ENCODE measurements at regions not wholly inside any gene's neighbourhood (a gene's known extent, or its start where the extent isn't known, plus 50 kb on each side); places are given as distances from the start of the nearest gene placed in this dataset.
"Not testable (repeated sequence)": the region's sequence is repeated elsewhere in the genome, so short reads cannot be mapped to it uniquely, and the experiment has no call there.

DNA sequence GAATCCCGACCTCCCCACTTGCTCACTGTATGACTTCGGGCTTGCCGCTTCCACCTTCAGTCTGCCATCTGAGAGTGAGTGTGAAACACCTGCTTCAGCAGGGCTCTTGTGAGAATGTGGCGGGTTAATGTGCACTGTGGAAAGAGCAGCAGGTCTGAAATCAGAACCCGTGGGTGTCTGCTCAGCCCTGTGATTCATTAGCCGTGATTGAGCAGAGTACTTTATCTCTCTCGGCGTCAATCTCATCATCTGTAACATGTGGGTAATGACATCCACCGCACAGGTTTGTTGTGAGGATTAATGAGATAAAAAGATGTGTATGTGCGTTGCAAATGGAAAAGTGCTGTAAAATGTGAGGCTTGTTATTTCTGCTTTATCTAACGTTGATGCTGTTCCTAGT lies 128.6 kb downstream of the LRATD1 start:
- no peak overlapping the region for H3K4me2 ChIP-seq
- H3K4me3 ChIP-seq = no peak overlapping the region
- H3K36me3 ChIP-seq = no peaks in the 10 kb centered on the region
- no peak for TF ChIP-seq Cebpa-rat (IDR thresholded peaks at IDR 0.05)
- H3K9ac ChIP-seq = no peak overlapping the region
- H3K27me3 ChIP-seq = no peaks in the 10 kb centered on the region
- H3K9me3 ChIP-seq (replicated peaks in 1 of 11) = no peaks in the 10 kb centered on the region
- H3K27ac ChIP-seq = no peak overlapping the region
- no peaks in the 10 kb centered on the region for H4K20me1 ChIP-seq
- H3K4me1 ChIP-seq = peaks cover 0 to 20% (median 4%) of the 10 kb centered on the region in 10 experiments; a peak in 9 of 20 replicates

DNA sequence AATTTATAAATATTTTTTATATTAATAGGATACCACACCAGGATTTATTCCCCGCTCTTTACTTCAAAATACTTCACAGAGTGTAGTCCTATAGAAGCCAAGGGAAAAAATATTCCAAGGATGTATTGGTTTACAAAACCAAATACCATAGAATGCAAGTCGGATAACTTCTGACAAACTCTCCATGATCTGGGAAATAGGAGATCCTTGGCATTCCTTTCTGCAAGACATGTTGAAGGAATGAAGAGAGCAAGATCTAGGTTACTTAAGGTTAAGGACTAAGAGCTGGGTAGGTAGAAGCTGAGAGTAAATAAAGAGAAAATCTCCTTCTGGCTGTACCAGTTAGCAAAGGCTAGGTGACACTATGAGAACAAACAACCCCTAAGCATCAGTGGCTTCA lies 141.2 kb downstream of the LRATD1 start:
- Histone ChIP-seq H3K4me2 (no peak overlapping the region), H4K20me1 (no peaks in the 10 kb centered on the region), H3K36me3 (no peaks in the 10 kb centered on the region), H3K9ac (no peak overlapping the region), H3K27ac (no peak overlapping the region), H3K4me1 (peaks cover 0 to 14% (median 0%) of the 10 kb centered on the region in 10 experiments; a peak in 2 of 20 replicates), H3K4me3 (no peak overlapping the region), H3K27me3 (no peaks in the 10 kb centered on the region), H3K9me3 (replicated peaks in 1 of 11) (no peaks in the 10 kb centered on the region)
- no peak for TF ChIP-seq Cebpa-rat (IDR thresholded peaks at IDR 0.05)

DNA sequence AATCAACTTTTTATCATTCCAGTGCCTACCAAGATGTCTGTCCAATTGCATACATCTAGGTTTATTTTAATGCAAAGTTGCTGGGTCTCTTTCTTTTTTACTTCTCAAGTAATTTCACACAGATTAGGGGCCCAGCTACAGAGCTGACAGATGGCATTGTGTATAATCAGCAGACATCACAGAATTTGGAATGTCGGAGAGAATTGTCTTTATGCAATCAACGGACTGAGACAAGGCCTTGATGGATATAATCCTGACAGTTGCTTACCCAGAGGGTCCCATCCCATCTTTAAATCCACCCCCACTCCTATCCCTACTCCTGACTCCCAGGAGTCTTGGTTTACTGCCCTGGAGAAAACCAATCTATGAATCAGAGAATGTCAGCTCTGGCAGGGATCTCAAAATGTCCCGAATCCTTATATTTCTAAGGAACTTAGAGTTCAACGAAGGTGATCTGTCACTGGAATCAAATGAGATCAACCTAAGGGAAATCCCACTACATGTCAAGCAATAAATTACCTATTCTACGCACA lies 142.0 kb downstream of the LRATD1 start:
- no peak overlapping the region for H3K4me3 ChIP-seq
- H3K9me3 ChIP-seq (replicated peaks in 1 of 11) = no peaks in the 10 kb centered on the region
- no peaks in the 10 kb centered on the region for H3K27me3 ChIP-seq
- no peak for TF ChIP-seq Cebpa-rat (IDR thresholded peaks at IDR 0.05)
- H3K4me2 ChIP-seq = no peak overlapping the region
- H3K4me1 ChIP-seq = peaks cover 0 to 14% (median 0%) of the 10 kb centered on the region in 10 experiments; a peak in 2 of 20 replicates
- no peaks in the 10 kb centered on the region for H4K20me1 ChIP-seq
- H3K36me3 ChIP-seq = no peaks in the 10 kb centered on the region
- no peak overlapping the region for H3K27ac ChIP-seq
- no peak overlapping the region for H3K9ac ChIP-seq

DNA sequence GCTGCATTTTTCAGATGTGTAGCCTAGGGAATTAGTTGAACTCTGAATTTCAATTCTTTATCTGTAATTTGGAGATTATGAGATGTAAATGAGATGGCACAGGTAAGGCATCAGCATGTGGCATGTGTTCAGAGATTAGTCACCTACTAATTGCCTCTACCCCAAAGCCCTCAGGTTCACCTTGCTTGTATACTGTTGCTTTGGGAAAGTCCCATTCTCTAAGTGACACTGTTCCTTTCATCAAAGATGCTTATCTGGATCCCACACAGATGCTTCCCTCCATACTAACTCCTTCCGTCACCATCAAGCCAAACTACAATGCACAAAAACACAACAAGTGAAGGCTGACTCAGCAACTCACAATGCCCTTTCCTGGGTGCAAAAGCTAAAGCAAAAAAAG lies 143.7 kb downstream of the LRATD1 start:
- no peak overlapping the region for H3K4me3 ChIP-seq
- no peak overlapping the region for H3K27ac ChIP-seq
- no peak for TF ChIP-seq Cebpa-rat (IDR thresholded peaks at IDR 0.05)
- H3K9me3 ChIP-seq (replicated peaks in 1 of 11) = no peaks in the 10 kb centered on the region
- no peaks in the 10 kb centered on the region for H3K27me3 ChIP-seq
- H3K9ac ChIP-seq = no peak overlapping the region
- H3K4me2 ChIP-seq = no peak overlapping the region
- H3K36me3 ChIP-seq = no peaks in the 10 kb centered on the region
- peaks cover 0 to 14% (median 0%) of the 10 kb centered on the region in 10 experiments; a peak in 2 of 20 replicates for H3K4me1 ChIP-seq
- no peaks in the 10 kb centered on the region for H4K20me1 ChIP-seq

DNA sequence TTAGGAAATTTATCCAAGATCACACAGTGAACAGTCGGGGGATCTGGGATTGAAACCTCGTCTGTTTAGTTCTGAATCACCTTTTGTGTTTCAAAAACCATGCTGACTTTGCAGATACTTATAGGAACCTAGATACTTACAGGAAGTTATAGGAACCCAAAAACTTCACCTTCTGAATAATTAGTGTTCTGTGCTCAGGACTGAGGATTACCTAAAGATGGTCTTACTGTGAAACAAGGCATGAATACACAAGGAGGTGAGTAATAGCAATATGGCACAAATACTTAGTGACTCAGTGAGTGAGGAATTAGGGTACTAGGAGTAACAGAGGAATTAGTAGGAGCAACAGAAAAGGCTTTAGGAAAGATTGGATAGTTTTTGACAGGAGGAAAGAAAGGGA lies 145.5 kb downstream of the LRATD1 start:
- Histone ChIP-seq H3K27ac (no peak overlapping the region), H3K4me3 (no peak overlapping the region), H3K4me1 (peaks cover 0 to 4% (median 0%) of the 10 kb centered on the region in 10 experiments; a peak in 1 of 20 replicates), H3K9ac (no peak overlapping the region), H3K4me2 (0 out of 22 replicates have a peak overlapping the region, but pooled peaks of 1 of the 11 experiments have one; percentile 4), H3K36me3 (no peaks in the 10 kb centered on the region), H3K27me3 (no peaks in the 10 kb centered on the region), H3K9me3 (replicated peaks in 1 of 11) (peaks cover 0 to 8% (median 4%) of the 10 kb centered on the region in 11 experiments; a peak in 6 of 22 replicates), H4K20me1 (no peaks in the 10 kb centered on the region)
- no peak for TF ChIP-seq Cebpa-rat (IDR thresholded peaks at IDR 0.05)

DNA sequence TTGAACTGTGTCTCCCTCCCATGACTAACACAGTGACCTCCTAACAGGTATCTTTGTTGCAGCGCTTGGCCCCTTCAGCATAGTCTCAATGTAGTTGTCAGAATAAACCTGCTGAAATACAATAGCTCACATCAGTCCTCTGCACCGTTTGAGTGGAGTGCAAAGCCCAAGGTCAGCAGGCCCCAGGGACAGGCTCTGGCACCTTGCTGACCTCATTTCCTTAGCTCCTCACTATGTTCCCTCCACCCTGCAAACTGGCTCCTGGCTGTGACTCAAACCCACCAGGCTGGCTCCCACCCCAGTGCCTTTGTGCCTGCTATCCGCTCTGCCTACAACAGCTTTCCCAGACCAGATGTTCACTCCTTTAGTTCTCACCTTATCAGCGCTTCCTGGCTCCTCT lies 146.7 kb downstream of the LRATD1 start:
- no peak for TF ChIP-seq Cebpa-rat (IDR thresholded peaks at IDR 0.05)
- H3K4me2 ChIP-seq = no peak overlapping the region
- H3K27ac ChIP-seq = no peak overlapping the region

DNA sequence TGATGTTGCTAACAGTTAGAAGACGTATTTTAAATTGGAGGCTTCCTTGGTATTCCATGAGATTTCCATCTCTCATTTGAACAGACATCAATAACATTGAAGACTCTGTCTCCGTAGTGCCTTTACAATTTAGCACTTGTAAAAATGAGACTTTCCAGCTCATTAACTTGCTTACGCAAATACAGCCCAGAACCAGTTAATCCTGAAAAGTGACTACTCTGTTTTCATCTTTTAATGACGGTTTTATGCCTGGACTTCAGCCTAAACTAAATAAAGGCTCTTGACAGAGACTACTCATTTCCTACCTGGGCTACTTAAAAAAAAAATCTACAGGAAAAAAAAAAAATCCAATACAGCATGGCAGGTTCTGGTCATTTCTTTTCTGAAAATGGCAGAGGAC lies 148.6 kb downstream of the LRATD1 start:
- Histone ChIP-seq H3K27me3 (no peaks in the 10 kb centered on the region), H3K4me3 (no peak overlapping the region), H3K9ac (no peak overlapping the region), H4K20me1 (no peaks in the 10 kb centered on the region), H3K4me2 (no peak overlapping the region), H3K27ac (no peak overlapping the region), H3K4me1 (no peaks in the 10 kb centered on the region), H3K36me3 (no peaks in the 10 kb centered on the region), H3K9me3 (replicated peaks in 1 of 11) (peaks cover 0 to 9% (median 4%) of the 10 kb centered on the region in 11 experiments; a peak in 6 of 22 replicates)
- TF ChIP-seq Cebpa-rat (IDR thresholded peaks at IDR 0.05) = no peak

More for the DNA sequence above, 146.7 kb downstream of the LRATD1 start:
- Histone ChIP-seq H4K20me1 (no peaks in the 10 kb centered on the region), H3K4me1 (no peaks in the 10 kb centered on the region), H3K9me3 (replicated peaks in 1 of 11) (peaks cover 0 to 9% (median 4%) of the 10 kb centered on the region in 11 experiments; a peak in 6 of 22 replicates), H3K4me3 (no peak overlapping the region), H3K9ac (no peak overlapping the region), H3K27me3 (no peaks in the 10 kb centered on the region), H3K36me3 (no peaks in the 10 kb centered on the region)

DNA sequence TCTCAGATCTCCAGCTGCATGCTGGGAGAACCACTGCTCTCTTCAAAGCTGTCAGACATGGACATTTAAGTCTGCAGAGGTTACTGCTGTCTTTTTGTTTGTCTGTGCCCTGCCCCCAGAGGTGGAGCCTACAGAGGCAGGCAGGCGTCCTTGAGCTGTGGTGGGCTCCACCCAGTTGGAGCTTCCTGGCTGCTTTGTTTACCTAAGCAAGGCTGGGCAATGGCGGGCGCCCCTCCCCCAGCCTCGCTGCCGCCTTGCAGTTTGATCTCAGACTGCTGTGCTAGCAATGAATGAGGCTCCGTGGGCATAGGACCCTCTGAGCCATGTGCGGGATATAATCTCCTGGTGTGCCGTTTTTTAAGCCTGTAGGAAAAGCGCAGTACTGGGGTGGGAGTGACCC lies 156.3 kb downstream of the LRATD1 start:
- H3K4me1 ChIP-seq; H3K27me3 ChIP-seq; H3K36me3 ChIP-seq; H3K9me3 ChIP-seq (replicated peaks in 1 of 11); H3K9ac ChIP-seq; H3K4me3 ChIP-seq; H3K27ac ChIP-seq; H4K20me1 ChIP-seq; H3K4me2 ChIP-seq: not testable (repeated sequence)

DNA sequence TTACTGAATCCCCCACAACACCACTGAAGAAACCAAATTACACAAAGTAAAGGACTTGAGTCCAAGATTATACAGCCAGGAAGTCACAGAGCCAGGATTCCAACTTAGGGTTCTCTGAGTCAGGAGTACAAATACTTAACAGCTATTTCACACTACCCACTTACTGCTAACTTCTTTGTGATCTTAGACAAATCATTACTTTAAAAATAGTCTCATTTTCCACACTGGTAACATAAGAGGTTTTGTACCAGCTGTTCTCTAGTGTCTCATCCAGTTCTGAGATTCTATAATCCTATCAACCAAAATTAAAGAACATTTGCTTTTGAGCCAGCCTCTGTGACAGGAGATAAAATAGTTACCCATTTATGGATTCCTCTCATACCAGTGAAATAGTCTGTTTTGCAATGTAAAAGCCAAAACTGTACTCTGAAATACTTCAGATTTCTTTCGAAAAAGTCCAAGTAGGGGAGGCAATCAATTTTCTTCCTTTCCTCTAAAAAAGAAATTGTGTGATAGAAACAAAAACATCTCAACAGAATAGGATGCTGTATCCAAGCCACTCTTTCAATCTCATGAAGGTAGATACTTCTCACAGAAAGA lies 157.6 kb downstream of the LRATD1 start:
- H3K4me2 ChIP-seq = no peak overlapping the region
- H3K9ac ChIP-seq = no peak overlapping the region
- H3K9me3 ChIP-seq (replicated peaks in 1 of 11) = no peaks in the 10 kb centered on the region
- no peaks in the 10 kb centered on the region for H3K27me3 ChIP-seq
- no peaks in the 10 kb centered on the region for H3K4me1 ChIP-seq
- H3K27ac ChIP-seq = no peak overlapping the region
- TF ChIP-seq Cebpa-rat (IDR thresholded peaks at IDR 0.05) = no peak
- H3K36me3 ChIP-seq = no peaks in the 10 kb centered on the region
- no peaks in the 10 kb centered on the region for H4K20me1 ChIP-seq
- H3K4me3 ChIP-seq = no peak overlapping the region

DNA sequence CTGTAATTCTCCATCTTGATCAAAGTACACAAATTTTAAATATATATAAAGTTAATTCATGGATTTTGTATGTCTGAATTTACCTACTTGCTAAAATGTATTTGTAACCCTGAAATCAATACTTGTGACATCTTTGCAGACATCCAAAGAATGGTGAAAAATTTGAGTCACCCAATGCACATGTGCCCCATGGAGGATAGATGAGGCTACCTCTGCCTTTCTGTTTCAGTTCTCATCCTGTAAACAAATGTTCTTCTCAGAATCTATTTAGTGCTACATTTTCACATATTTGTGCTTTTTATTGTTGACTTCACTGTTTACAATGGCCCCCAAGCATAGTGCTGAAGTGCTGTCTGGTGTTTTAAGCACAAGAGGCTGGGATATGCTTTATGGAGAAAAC lies 171.5 kb downstream of the LRATD1 start:
- Histone ChIP-seq H3K4me1 (no peaks in the 10 kb centered on the region), H3K27me3 (no peaks in the 10 kb centered on the region), H3K36me3 (no peaks in the 10 kb centered on the region), H3K27ac (no peak overlapping the region), H3K9ac (no peak overlapping the region), H4K20me1 (no peaks in the 10 kb centered on the region), H3K4me2 (no peak overlapping the region), H3K4me3 (no peak overlapping the region), H3K9me3 (replicated peaks in 1 of 11) (peaks cover 0 to 13% (median 5%) of the 10 kb centered on the region in 11 experiments; a peak in 9 of 22 replicates)
- no peak for TF ChIP-seq Cebpa-rat (IDR thresholded peaks at IDR 0.05)
